HL-60 (cell line): ENCODE measurements at regions not wholly inside any gene's neighbourhood (a gene's known extent, or its start where the extent isn't known, plus 50 kb on each side); places are given as distances from the start of the nearest gene placed in this dataset.

ENCODE experiments used
- POLR2AphosphoS5 ChIP-seq: IDR thresholded peaks from 2 replicates; pipeline ENCODE4 v1.6.1; 2012; ENCODE audit warnings: low read depth
- TF ChIP-seq, protein P1 (sequence below): IDR thresholded peaks from one replicate; pipeline ENCODE4 v1.5.1; 2011; ENCODE audit warnings: low read length, control low read depth, inconsistent platforms; ENCODE audit not compliant: insufficient read depth

GRCh38 chr16:86986136-86986535 lies 331.1 kb downstream of the C16orf95 start:
- TF ChIP-seq, protein P1, sequence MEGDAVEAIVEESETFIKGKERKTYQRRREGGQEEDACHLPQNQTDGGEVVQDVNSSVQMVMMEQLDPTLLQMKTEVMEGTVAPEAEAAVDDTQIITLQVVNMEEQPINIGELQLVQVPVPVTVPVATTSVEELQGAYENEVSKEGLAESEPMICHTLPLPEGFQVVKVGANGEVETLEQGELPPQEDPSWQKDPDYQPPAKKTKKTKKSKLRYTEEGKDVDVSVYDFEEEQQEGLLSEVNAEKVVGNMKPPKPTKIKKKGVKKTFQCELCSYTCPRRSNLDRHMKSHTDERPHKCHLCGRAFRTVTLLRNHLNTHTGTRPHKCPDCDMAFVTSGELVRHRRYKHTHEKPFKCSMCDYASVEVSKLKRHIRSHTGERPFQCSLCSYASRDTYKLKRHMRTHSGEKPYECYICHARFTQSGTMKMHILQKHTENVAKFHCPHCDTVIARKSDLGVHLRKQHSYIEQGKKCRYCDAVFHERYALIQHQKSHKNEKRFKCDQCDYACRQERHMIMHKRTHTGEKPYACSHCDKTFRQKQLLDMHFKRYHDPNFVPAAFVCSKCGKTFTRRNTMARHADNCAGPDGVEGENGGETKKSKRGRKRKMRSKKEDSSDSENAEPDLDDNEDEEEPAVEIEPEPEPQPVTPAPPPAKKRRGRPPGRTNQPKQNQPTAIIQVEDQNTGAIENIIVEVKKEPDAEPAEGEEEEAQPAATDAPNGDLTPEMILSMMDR: no peak
- TF ChIP-seq POLR2AphosphoS5: no peak
